ENCODE measurements at regions not wholly inside any gene's neighbourhood (a gene's known extent, or its start where the extent isn't known, plus 50 kb on each side); places are given as distances from the start of the nearest gene placed in this dataset.

DNA sequence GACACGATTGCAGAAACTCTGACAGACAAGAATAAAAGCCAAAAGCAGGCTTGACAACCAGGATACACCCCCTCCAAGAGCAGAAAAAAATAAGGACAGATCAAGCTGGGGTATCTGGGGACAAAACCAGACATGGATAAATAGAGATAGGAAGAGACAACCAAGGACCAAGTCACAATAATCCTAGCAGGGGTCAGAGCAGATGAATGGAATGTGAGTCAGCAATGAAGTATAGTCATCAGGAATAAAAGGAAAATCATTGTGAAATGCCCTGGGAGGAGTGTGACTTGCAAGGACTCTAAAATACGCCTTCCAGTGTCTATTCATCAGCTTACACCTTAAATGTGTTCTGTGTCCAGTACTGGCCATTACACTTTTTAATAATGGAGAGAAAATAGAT, 206.8 kb downstream of the CAAP1 start:
- TF ChIP-seq EP300 (IDR thresholded peaks at IDR 0.05) (no peak), CTCF (IDR thresholded peaks at IDR 0.05) (no peak), POLR2A (IDR thresholded peaks at IDR 0.05) (no peak)
- H3K4me3 ChIP-seq, result no peak overlapping the region
- H3K36me3 ChIP-seq, result no peaks in the 10 kb centered on the region
- intact Hi-C loops (cut with DNase I), result no loop called here
- no peaks in the 10 kb centered on the region for H3K27me3 ChIP-seq
- WGBS, 3 donors, result 71 to 72% (median 71%) methylated on average over 2 of the region's 2 CpGs
- no peaks in the 10 kb centered on the region for H3K9me3 ChIP-seq
- H3K4me1 ChIP-seq (ENCODE audit: insufficient read depth), result no peaks in the 10 kb centered on the region
- no peak for DNase-seq
- H3K27ac ChIP-seq, result no peak overlapping the region

DNA sequence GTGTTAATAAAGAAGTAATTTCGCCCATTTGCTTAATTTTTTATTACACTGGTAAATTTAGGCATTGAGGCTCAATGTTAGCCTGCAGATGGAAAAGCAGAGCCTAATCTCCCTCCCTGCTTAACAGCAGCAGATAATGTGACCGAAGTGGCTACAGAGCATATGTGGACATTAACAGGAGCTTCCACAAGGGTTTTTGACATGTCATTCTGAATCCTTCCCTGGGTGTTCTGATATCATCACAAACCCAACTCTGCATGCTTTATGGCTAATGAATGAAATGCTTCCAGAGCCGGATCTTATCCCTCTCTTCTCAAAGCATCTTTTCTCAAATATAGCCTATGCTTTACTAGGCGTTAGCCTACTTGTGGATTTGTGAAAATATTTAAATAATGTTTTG, 208.6 kb downstream of the CAAP1 start:
- Histone ChIP-seq H3K4me1 (ENCODE audit: insufficient read depth) (no peaks in the 10 kb centered on the region), H3K27me3 (no peaks in the 10 kb centered on the region), H3K4me3 (no peak overlapping the region), H3K36me3 (no peaks in the 10 kb centered on the region), H3K27ac (no peak overlapping the region), H3K9me3 (no peaks in the 10 kb centered on the region)
- intact Hi-C loops (cut with DNase I), result no loop called here
- no peak for DNase-seq
- TF ChIP-seq CTCF (IDR thresholded peaks at IDR 0.05), result no peak
- no peak for TF ChIP-seq POLR2A (IDR thresholded peaks at IDR 0.05)
- no peak for TF ChIP-seq EP300 (IDR thresholded peaks at IDR 0.05)
- 70 to 80% (median 76%) methylated on average over 4 of the region's 4 CpGs for WGBS, 3 donors

DNA sequence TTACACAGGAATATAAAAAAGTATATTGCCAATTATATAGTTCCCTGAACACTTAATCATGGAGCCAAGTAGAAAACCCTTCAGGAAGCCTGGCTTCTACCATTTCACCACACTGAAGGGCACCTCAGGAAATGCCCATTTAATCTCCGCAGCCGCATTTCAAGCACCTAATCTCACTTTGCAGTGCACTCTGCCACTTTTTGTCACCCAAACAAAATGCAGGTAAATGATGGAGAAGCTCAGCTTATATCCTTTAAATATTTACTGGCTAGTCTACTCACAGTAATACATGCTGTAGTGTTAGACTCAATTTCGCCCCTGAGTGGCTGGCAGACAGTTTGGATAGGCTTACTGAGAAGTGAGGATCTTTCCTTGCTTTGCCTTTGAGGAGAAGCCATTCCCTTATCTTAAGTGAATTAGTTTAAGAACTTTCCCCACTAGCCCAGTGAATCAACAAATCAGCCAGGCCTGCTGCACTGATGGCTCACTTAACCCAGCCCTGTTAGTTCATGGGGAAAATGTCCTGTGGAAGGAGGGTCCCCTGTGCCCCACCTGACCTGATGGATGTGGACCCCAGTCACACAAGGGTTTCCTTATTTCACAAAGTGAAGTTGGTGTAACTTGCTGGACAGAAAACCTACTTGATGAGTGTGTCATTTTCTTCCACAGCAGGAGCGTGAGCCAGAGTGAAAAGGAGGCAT, 209.7 kb downstream of the CAAP1 start:
- no peak overlapping the region for H3K4me3 ChIP-seq
- intact Hi-C loops (cut with DNase I), result no loop called here
- DNase-seq, result no peak
- WGBS, 3 donors, result 69 to 81% (median 81%) methylated on average over 4 of the region's 4 CpGs
- no peaks in the 10 kb centered on the region for H3K36me3 ChIP-seq
- H3K4me1 ChIP-seq (ENCODE audit: insufficient read depth), result no peaks in the 10 kb centered on the region
- TF ChIP-seq EP300 (IDR thresholded peaks at IDR 0.05) (no peak), POLR2A (IDR thresholded peaks at IDR 0.05) (no peak), CTCF (IDR thresholded peaks at IDR 0.05) (no peak)
- H3K27me3 ChIP-seq, result no peaks in the 10 kb centered on the region
- H3K9me3 ChIP-seq, result no peaks in the 10 kb centered on the region
- H3K27ac ChIP-seq, result no peak overlapping the region

GRCh38 chr9:26682041-26682440, 210.6 kb downstream of the CAAP1 start:
- Histone ChIP-seq H3K27ac (no peak overlapping the region), H3K9me3 (no peaks in the 10 kb centered on the region), H3K4me1 (ENCODE audit: insufficient read depth) (no peaks in the 10 kb centered on the region), H3K27me3 (no peaks in the 10 kb centered on the region), H3K4me3 (no peak overlapping the region), H3K36me3 (no peaks in the 10 kb centered on the region)
- TF ChIP-seq EP300 (IDR thresholded peaks at IDR 0.05), result no peak
- TF ChIP-seq POLR2A (IDR thresholded peaks at IDR 0.05), result no peak
- no peak for TF ChIP-seq CTCF (IDR thresholded peaks at IDR 0.05)
- intact Hi-C loops (cut with DNase I), result no loop called here
- no peak for DNase-seq
- 56 to 66% (median 60%) methylated on average over 4 of the region's 4 CpGs for WGBS, 3 donors
